ENCODE measurements at regions not wholly inside any gene's neighbourhood (a gene's known extent, or its start where the extent isn't known, plus 50 kb on each side); places are given as distances from the start of the nearest gene placed in this dataset.

GRCh38 chr9:16158093-16158492, 605.2 kb downstream of the CCDC171 start:
- DNase-seq = no peak

GRCh38 chr9:16161483-16161882, 608.6 kb downstream of the CCDC171 start:
- no peak for DNase-seq

- no peak for DNase-seq
Observed at GRCh38 chr9:16170119-16170518, 617.3 kb downstream of the CCDC171 start.

GRCh38 chr9:16171911-16172310, 619.1 kb downstream of the CCDC171 start:
- DNase-seq = peak; percentile 34

- no peak for DNase-seq
Observed at GRCh38 chr9:16172796-16173195, 620.0 kb downstream of the CCDC171 start.

- DNase-seq = no peak
Observed at GRCh38 chr9:16174915-16175314, 622.1 kb downstream of the CCDC171 start.

- DNase-seq = no peak
Observed at GRCh38 chr9:16175461-16175860, 622.6 kb downstream of the CCDC171 start.

- no peak for DNase-seq
Observed at GRCh38 chr9:16178294-16178693, 625.5 kb downstream of the CCDC171 start.

GRCh38 chr9:16179566-16179965, 626.7 kb downstream of the CCDC171 start:
- DNase-seq = no peak

GRCh38 chr9:16180091-16180490, 627.2 kb downstream of the CCDC171 start:
- no peak for DNase-seq

GRCh38 chr9:16180546-16180945, 627.7 kb downstream of the CCDC171 start:
- DNase-seq = no peak

GRCh38 chr9:16181539-16181938, 628.7 kb downstream of the CCDC171 start:
- DNase-seq = no peak

- DNase-seq = no peak
Observed at GRCh38 chr9:16182784-16183183, 629.9 kb downstream of the CCDC171 start.

GRCh38 chr9:16184964-16185646, 632.3 kb downstream of the CCDC171 start:
- no peak for DNase-seq

GRCh38 chr9:16191191-16191590, 638.3 kb downstream of the CCDC171 start:
- DNase-seq = no peak

- DNase-seq = peak; percentile 68
Observed at GRCh38 chr9:16191691-16192402, 639.0 kb downstream of the CCDC171 start.

GRCh38 chr9:16192403-16193017, 639.7 kb downstream of the CCDC171 start:
- DNase-seq = no peak

GRCh38 chr9:16193066-16193465, 640.2 kb downstream of the CCDC171 start:
- DNase-seq = no peak

GRCh38 chr9:16196206-16196605, 643.4 kb downstream of the CCDC171 start:
- no peak for DNase-seq

GRCh38 chr9:16197578-16198370, 644.9 kb downstream of the CCDC171 start:
- no peak for DNase-seq

GRCh38 chr9:16198996-16199395, 646.2 kb downstream of the CCDC171 start:
- DNase-seq = no peak

- DNase-seq = no peak
Observed at GRCh38 chr9:16202221-16202620, 649.4 kb downstream of the CCDC171 start.

All from right kidney (tissue), 1 donor.